NCI-H2196 (cell line): ENCODE measurements at regions not wholly inside any gene's neighbourhood (a gene's known extent, or its start where the extent isn't known, plus 50 kb on each side); places are given as distances from the start of the nearest gene placed in this dataset.
A peak's percentile ranks its signal among the peaks of the same experiment; 100 is the strongest.

Experiments
- DNase-seq: peaks from one replicate; lab custom pipeline; 2025; ENCODE audit not compliant: unreplicated experiment; lab: John Stamatoyannopoulos, UW

- DNase-seq: no peak
Measured at GRCh38 chr5:135704616-135705015, 125.8 kb upstream of the CXCL14 start.

DNA sequence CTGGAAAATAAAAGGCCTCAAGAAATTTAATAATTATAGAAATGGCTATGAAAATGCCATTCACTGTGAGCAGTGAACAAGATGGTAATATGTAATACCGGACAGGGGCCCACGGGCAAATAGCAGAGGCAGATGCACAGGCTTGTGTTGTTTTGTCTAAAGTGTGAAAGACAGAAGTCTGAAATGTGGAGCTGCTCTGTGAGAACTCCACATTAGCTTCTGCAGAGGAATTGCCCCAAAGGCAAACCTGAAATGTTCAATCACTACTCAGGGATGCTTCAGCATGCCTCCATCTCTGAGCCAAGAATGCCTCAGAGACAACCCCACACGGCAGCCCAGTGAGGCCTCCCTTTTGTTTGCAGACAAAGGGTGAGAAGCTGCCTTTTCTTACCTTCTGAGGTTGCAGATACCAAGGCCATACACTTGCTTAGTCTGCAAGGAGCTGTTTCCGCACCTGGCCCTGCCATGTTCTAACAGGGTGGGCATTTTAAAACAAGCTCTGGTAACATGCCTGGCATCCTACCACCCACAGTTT is 124.3 kb upstream of the CXCL14 start:
- no peak for DNase-seq

- DNase-seq: no peak
Measured at GRCh38 chr5:135702191-135702590, 123.4 kb upstream of the CXCL14 start.

GRCh38 chr5:135700731-135701130 is 121.9 kb upstream of the CXCL14 start:
- no peak for DNase-seq

DNA sequence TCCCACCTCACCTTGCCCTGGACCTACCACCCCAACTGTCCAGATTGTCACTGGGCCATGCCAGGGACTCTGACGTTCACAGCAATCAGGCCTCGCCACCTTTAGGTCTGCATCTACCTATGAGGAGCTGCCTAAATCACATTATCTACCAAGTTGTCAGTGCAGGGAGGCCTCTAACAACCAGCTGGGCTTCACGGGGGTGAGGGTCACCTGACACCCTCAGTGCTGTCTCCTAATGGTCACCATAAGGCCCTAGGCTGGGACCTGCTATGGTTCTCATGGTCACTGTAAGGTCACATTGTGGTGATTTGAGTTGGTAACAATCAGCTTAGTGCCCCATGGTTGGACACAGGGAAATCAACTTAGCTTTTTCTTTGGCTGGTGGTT is 119.2 kb upstream of the CXCL14 start:
- DNase-seq: no peak

DNA sequence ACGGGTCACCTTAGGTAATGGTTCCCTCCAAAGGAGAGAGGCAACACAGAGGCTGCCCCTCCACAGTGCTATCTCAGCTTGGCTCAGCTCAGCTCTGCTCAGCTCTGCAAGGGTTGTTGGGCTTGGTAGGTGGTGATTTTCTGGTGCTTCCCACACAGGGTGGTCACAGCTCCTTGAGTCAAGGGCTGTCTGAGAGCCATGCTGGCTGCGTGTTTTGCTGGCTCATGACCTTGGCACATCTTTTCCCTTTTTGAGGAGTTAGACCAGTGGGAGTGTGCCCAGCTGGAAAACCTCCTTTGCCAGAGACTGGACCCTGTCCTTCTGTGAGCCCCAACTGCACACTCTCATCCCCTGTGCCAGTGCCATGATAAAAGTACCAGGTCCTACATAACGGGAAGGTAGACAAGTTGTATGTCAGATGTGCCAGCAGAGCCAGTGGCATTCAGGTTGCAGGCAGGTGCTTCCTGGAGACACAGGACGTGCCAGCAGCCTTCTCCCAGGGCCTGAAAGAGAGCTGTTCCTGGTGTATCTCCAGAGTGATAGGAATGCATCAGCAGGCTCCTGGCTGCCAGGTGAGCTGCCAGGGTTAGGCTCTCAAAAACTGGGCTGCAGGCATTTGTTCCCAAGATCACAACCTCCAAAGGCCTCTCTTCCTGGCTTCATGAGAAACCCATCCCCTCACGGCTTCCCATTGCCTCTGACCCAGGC is 118.6 kb upstream of the CXCL14 start:
- DNase-seq: no peak

GRCh38 chr5:135696317-135696716 is 117.5 kb upstream of the CXCL14 start:
- DNase-seq: no peak

GRCh38 chr5:135695656-135696313 is 117.0 kb upstream of the CXCL14 start:
- DNase-seq: no peak

DNA sequence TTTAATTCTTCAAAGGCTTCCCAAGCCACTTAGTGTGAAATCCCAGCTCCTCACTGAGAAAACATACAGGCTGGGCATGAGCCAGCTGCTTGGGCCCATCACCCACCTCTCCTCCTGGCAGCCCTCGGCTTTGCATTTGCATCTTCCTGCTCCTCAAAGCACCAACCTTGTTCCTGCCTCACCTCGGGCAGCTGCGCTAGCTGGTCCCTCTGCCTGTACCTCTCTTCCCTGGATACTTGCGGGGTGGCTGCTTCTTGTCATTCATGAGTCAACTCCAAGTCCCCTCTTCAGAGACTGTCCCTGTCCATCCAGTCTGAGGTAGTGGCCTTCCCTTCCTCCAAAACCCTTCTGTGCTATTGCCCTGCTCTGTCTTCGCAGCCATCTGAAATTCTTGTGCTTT is 116.1 kb upstream of the CXCL14 start:
- no peak for DNase-seq

GRCh38 chr5:135694012-135694411 is 115.2 kb upstream of the CXCL14 start:
- no peak for DNase-seq

DNA sequence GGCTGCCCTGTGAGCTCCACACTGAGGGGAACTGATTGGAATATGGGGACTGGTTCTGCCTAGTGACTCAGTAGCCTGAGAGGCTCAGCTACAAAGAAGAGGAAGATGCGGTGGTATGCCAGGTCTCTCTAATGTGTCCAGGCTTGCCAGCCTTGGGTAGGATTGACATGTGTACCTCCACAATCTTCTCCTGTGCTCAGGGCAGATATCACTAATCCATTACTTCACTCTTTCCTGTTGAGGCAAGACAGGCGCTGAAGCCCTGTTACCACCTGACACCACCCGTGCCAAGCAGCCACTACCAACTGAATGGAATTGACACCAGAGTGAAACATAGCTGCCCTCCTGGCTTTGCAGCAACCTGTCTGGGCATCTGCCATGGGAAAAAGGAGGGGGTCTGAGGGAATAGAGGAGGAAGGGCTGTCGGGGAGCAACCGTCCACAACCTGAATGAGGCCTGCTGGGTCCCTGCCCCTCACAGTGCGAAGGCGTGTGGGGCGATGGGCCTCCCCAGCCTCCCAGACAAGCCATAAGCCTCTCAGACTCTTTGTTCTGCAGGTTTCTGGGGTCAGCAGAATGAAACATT is 114.7 kb upstream of the CXCL14 start:
- peak; percentile 33 for DNase-seq

GRCh38 chr5:135691044-135691443 is 112.3 kb upstream of the CXCL14 start:
- DNase-seq: no peak

GRCh38 chr5:135690466-135690865 is 111.7 kb upstream of the CXCL14 start:
- no peak for DNase-seq

GRCh38 chr5:135689506-135689905 is 110.7 kb upstream of the CXCL14 start:
- no peak for DNase-seq

DNA sequence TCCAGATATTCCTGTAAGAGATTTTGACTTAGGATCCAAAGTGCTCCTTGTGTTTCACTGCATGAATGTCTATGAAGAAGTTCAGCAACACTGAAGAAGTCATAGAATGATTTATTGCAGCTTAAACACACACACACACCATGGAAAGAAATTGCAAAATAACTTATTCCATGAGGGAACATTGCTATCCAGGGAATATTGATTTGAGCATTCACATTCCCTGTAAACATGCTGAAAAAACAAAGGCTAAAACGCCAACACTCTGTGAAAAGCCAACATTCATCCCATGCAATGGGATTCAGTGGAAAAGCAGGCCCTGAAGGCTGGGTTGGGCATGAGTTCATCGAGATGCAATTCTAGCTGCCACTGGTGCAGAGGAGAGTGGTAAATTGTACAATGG is 109.6 kb upstream of the CXCL14 start:
- no peak for DNase-seq

- no peak for DNase-seq
Measured at GRCh38 chr5:135683189-135683588, 104.4 kb upstream of the CXCL14 start.

DNA sequence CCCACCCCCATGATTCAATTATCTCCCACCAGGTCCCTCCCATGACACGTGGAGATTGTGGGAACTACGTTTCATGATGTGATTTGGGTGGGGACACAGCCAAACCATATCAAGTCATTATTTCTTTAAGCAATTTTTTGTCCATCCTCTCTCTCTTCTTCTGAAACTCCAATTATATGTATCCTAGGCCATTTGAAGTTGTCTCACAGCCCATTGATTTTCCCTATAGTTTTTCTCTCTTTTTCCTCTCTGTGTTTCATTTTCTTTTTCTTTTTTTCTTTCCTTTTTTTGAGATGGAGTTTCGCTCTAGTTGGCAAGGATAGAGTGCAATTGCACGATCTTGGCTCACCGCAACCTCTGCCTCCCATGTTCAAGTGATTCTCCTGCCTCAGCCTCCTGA is 101.9 kb upstream of the CXCL14 start:
- no peak for DNase-seq

DNA sequence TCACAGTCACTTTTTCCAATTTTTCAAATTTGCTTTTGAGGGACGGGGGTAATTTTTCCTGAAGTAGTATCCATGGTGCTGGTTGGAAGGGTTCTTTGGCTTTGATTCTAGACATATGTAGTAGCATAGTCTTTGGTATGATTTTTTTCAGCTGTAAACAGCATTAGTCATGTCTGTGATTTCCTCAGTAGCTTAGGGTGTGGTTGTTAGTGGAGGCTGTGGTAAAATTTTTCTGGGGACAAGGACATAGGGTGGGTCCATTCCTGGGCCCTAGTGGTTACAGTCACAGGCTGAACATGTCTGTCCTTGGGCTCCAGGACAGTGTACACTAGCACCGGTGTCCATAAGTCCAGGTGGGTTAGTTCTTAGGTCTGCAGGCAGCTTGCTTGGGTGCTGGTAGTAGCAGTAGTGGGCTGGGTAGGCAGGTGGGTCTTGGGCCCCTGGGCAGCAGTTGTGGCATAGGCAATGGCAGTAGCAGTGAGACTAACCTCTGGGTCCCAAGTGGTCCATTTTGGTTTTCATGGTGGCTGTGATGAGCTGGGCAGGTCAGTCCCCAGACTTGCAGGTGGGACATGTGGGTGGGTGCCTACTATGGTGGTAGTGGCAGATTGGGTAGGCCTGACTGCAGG is 100.0 kb upstream of the CXCL14 start:
- DNase-seq: no peak

DNA sequence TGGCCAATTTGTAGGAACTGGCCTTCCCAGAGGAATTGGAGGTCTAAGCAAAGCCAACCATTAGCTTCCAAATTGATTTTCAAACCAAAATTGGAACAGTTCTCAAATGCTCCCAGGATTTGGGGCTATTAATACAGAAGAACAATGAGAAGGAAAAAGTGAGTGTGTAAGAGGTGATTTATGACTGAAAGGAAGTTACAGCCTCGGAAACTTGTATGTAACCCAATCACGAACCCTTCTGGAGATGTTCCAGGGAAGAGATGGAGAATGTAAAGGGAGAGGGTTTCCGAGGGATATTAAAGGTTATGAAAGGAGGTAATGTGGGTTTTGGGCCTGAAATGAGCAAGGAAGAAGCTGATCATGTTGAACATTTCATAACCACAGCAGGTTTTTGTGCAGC is 93.2 kb upstream of the CXCL14 start:
- DNase-seq: no peak

DNA sequence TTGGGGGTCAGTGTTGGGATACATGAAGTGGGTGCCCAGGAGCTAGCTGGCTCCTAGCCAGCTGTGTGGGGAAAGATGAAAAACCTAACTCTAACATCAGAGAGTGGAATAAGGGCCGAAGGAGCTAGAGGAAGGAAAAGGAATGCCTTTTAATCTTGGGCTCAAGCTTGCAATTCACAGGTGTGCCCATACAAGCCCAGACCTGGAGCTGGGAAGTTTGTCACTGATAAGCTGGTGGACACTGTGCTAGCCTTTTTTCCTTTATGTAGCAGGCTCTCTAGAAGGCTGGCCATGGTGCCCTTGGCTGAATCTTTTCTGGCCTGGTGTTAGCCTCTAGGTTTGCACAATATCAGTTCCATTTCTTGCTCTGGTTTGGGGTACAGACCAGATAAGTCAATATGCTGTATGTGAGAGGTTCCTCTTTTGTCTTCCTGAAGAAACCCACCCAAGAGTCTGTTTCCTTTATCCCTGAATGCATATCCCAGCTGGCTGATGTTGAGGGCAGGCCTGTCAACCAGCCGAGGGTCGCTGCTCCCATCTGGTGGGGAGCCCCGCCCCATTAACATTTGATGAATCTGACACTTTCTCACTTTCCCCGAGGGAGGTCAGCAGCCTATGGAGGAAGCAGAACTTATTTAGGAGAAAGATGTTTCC is 92.4 kb upstream of the CXCL14 start:
- DNase-seq: no peak

- no peak for DNase-seq
Measured at GRCh38 chr5:135670588-135670987, 91.8 kb upstream of the CXCL14 start.
